HL-60 (cell line): ENCODE measurements at regions not wholly inside any gene's neighbourhood (a gene's known extent, or its start where the extent isn't known, plus 50 kb on each side); places are given as distances from the start of the nearest gene placed in this dataset.

Experiments
- DNase-seq, 2 experiments: peaks; one replicate each; pipeline ENCODE4 v3.0.0-alpha.2; 2010 to 2020; ENCODE audit warnings: low read depth in 1 of 2, low spot score in 1 of 2
- H3K27ac ChIP-seq: fragments of 250-450 bp; sonication (Bioruptor Pico); replicated peaks from 2 replicates; pipeline ENCODE4 v1.5.1; 2020; ENCODE audit warnings: mild to moderate bottlenecking, moderate library complexity
- H3K27me3 ChIP-seq: fragments of 250-450 bp; sonication (Bioruptor Pico); 2 replicates; pipeline ENCODE4 v1.5.1; 2021; ENCODE audit warnings: mild to moderate bottlenecking, moderate library complexity; ENCODE audit not compliant: insufficient read depth, poor library complexity, severe bottlenecking
- H3K4me3 ChIP-seq: replicated peaks from 2 replicates; pipeline ENCODE4 v1.5.1; 2011; ENCODE audit warnings: mild to moderate bottlenecking, control low read depth, low read length; ENCODE audit not compliant: insufficient read depth
- CTCF ChIP-seq: IDR thresholded peaks from one replicate; pipeline ENCODE4 v1.5.1; 2011; ENCODE audit warnings: low read length, control low read depth, inconsistent platforms; ENCODE audit not compliant: insufficient read depth
- GABPA ChIP-seq: IDR thresholded peaks from 2 replicates; pipeline ENCODE4 v1.6.1; 2012; ENCODE audit warnings: low read depth
- POLR2AphosphoS5 ChIP-seq: IDR thresholded peaks from 2 replicates; pipeline ENCODE4 v1.6.1; 2012; ENCODE audit warnings: low read depth
- REST ChIP-seq: IDR thresholded peaks from 2 replicates; pipeline ENCODE4 v1.6.1; 2012; ENCODE audit warnings: low read depth; ENCODE audit not compliant: insufficient replicate concordance
- SPI1 ChIP-seq: IDR thresholded peaks from 2 replicates; pipeline ENCODE4 v1.6.1; 2012; ENCODE audit warnings: low read depth, mild to moderate bottlenecking, borderline replicate concordance

GRCh38 chr5:35470866-35471265 lies 146.8 kb upstream of the SPEF2 start:
- TF ChIP-seq CTCF (no peak), SPI1 (no peak), POLR2AphosphoS5 (no peak)
- H3K27ac ChIP-seq, result no peak overlapping the region
- no peaks in the 10 kb centered on the region for H3K27me3 ChIP-seq
- no peak for DNase-seq
- H3K4me3 ChIP-seq, result no peak overlapping the region

- no peak overlapping the region for H3K27ac ChIP-seq
- no peak overlapping the region for H3K4me3 ChIP-seq
- no peak for DNase-seq
- TF ChIP-seq REST (no peak), SPI1 (no peak), CTCF (no peak), GABPA (no peak), POLR2AphosphoS5 (no peak)
- no peaks in the 10 kb centered on the region for H3K27me3 ChIP-seq
These were observed 148.9 kb upstream of the SPEF2 start for GRCh38 chr5:35468811-35469210.

- H3K27ac ChIP-seq, result no peak overlapping the region
- H3K27me3 ChIP-seq, result no peaks in the 10 kb centered on the region
- no peak for DNase-seq
- TF ChIP-seq CTCF (no peak), POLR2AphosphoS5 (no peak), REST (no peak), SPI1 (no peak)
- no peak overlapping the region for H3K4me3 ChIP-seq
These were observed 150.9 kb upstream of the SPEF2 start for GRCh38 chr5:35466746-35467145.

- Histone ChIP-seq H3K27me3 (no peaks in the 10 kb centered on the region), H3K4me3 (no peak overlapping the region), H3K27ac (no peak overlapping the region)
- no peak for TF ChIP-seq POLR2AphosphoS5
- no peak for TF ChIP-seq SPI1
- no peak for TF ChIP-seq GABPA
- DNase-seq, result no peak
These were observed 152.9 kb upstream of the SPEF2 start for GRCh38 chr5:35464757-35465156.
